Kidney (tissue), 13 donors: ENCODE measurements at regions not wholly inside any gene's neighbourhood (a gene's known extent, or its start where the extent isn't known, plus 50 kb on each side); places are given as distances from the start of the nearest gene placed in this dataset.
A peak's percentile ranks its signal among the peaks of the same experiment; 100 is the strongest.

Source experiments
- DNase-seq, 5 donors: peaks; one replicate each; pipeline ENCODE4 v3.0.0-alpha.2; 2013 to 2020
- FAIRE-seq: peaks from 2 replicates; lab custom pipeline; 2012; peaks lifted over from hg19 to GRCh38; lab: Jason Lieb, UNC
- H3K27ac ChIP-seq, 2 donors: one replicate each; pipeline ENCODE4 v1.7.0; 2013; ENCODE audit warnings: low read depth in 2 of 2, low read length in 2 of 2, inconsistent platforms in 1 of 2
- H3K27me3 ChIP-seq: one replicate; pipeline ENCODE4 v1.7.1; 2013; ENCODE audit warnings: low read length, inconsistent platforms; ENCODE audit not compliant: control insufficient read depth, insufficient read depth
- H3K36me3 ChIP-seq, 3 donors: one replicate each; pipeline versions ENCODE4 v1.7.0 to v1.7.1; 2013; ENCODE audit warnings: low read length in 3 of 3, control low read depth in 1 of 3, inconsistent platforms in 1 of 3; ENCODE audit not compliant: insufficient read depth in 3 of 3, control insufficient read depth in 2 of 3
- H3K4me1 ChIP-seq, 3 donors: one replicate each; pipeline versions ENCODE4 v1.7.0 to v1.7.1; 2013; ENCODE audit warnings: low read length in 3 of 3, inconsistent platforms in 1 of 3, low read depth in 1 of 3; ENCODE audit not compliant: control insufficient read depth in 2 of 3, insufficient read depth in 2 of 3
- H3K4me3 ChIP-seq, 3 donors: one replicate each; pipeline versions ENCODE4 v1.7.0 to v1.8.1; 2013; ENCODE audit warnings: low read length in 3 of 3, control low read depth in 1 of 3, inconsistent platforms in 1 of 3
- H3K9ac ChIP-seq, 3 donors: one replicate each; pipeline versions ENCODE4 v1.7.0 to v1.7.1; 2013; ENCODE audit warnings: low read length in 3 of 3, control low read depth in 1 of 3, inconsistent platforms in 1 of 3
- H3K9me3 ChIP-seq, 3 donors: one replicate each; pipeline versions ENCODE4 v1.7.0 to v1.7.1; 2013; ENCODE audit warnings: low read length in 3 of 3, control low read depth in 1 of 3, inconsistent platforms in 1 of 3; ENCODE audit not compliant: control insufficient read depth in 2 of 3, insufficient read depth in 1 of 3
- intact Hi-C: fragments of 100-400 bp; cut with DNase I; formaldehyde crosslinking; loops from one replicate; pipeline ENCODE4 v1.11.1; 2022
- TF ChIP-seq, protein P1 (sequence below): IDR thresholded peaks from 3 replicates; pipeline ENCODE4 v1.5.1; 2012; ENCODE audit warnings: mild to moderate bottlenecking, moderate library complexity, borderline replicate concordance; ENCODE audit not compliant: insufficient read depth; ENCODE audit errors: extremely low read depth
- donor health status: control.
- donor health status: control.
- donor health status: control.
- donor health status: control.
- donor health status: control.
- donor health status: DM: yes; HTN: yes; CAD: no.
- donor health status: Normal renal cell carcinoma (clear cell type).

- Histone ChIP-seq H3K4me1 (no peaks in the 10 kb centered on the region), H3K36me3 (no peaks in the 10 kb centered on the region), H3K27me3 (no peaks in the 10 kb centered on the region), H3K27ac (no peak overlapping the region), H3K9ac (no peak overlapping the region), H3K9me3 (no peaks in the 10 kb centered on the region), H3K4me3 (no peak overlapping the region)
- TF ChIP-seq, protein P1, sequence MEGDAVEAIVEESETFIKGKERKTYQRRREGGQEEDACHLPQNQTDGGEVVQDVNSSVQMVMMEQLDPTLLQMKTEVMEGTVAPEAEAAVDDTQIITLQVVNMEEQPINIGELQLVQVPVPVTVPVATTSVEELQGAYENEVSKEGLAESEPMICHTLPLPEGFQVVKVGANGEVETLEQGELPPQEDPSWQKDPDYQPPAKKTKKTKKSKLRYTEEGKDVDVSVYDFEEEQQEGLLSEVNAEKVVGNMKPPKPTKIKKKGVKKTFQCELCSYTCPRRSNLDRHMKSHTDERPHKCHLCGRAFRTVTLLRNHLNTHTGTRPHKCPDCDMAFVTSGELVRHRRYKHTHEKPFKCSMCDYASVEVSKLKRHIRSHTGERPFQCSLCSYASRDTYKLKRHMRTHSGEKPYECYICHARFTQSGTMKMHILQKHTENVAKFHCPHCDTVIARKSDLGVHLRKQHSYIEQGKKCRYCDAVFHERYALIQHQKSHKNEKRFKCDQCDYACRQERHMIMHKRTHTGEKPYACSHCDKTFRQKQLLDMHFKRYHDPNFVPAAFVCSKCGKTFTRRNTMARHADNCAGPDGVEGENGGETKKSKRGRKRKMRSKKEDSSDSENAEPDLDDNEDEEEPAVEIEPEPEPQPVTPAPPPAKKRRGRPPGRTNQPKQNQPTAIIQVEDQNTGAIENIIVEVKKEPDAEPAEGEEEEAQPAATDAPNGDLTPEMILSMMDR: no peak
- intact Hi-C loops: no loop called here
- DNase-seq: no peak
- no peak for FAIRE-seq
These were observed 157.8 kb downstream of the CLCN4 start for GRCh38 chrX:10314530-10315104.

- TF ChIP-seq, protein P1: no peak
- no peaks in the 10 kb centered on the region for H3K36me3 ChIP-seq
- intact Hi-C loops: no loop called here
- H3K4me1 ChIP-seq: no peaks in the 10 kb centered on the region
- no peaks in the 10 kb centered on the region for H3K9me3 ChIP-seq
- no peak overlapping the region for H3K27ac ChIP-seq
- H3K9ac ChIP-seq: no peak overlapping the region
- DNase-seq (peak in 1 of 5 donors; percentile 6), FAIRE-seq (peak; percentile 27)
- H3K4me3 ChIP-seq: no peak overlapping the region
- no peaks in the 10 kb centered on the region for H3K27me3 ChIP-seq
These were observed 168.8 kb downstream of the CLCN4 start for GRCh38 chrX:10325611-10326010.

DNA sequence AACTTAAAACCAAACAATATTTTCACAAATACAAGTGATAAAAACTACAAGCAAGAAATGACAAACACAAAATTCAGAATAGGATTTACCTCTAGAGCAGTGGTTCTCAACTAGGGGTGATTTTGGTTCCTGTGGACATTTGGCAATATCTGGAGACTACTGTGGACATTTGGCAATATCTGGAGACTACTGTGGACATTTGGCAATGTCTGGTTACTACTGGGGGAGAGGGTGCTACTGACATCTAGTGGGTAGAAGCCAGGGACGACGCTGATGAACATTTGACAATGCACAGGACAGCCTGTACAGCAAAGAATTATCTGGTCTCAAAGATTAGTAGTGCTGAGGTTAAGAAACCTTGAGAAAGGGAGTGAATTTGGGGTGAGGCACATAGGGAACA, 169.8 kb downstream of the CLCN4 start:
- DNase-seq: peak in 1 of 5 donors; percentile 6
- TF ChIP-seq, protein P1: peak; percentile 30
- intact Hi-C loops: no loop called here

GRCh38 chrX:10327651-10328050, 170.9 kb downstream of the CLCN4 start:
- no peak for FAIRE-seq

More for the DNA sequence above, 169.8 kb downstream of the CLCN4 start:
- H3K27me3 ChIP-seq: no peaks in the 10 kb centered on the region
- no peaks in the 10 kb centered on the region for H3K36me3 ChIP-seq
- no peaks in the 10 kb centered on the region for H3K4me1 ChIP-seq
- FAIRE-seq: peak; percentile 8
- no peak overlapping the region for H3K4me3 ChIP-seq
- H3K9ac ChIP-seq: no peak overlapping the region
- no peaks in the 10 kb centered on the region for H3K9me3 ChIP-seq
- H3K27ac ChIP-seq: no peak overlapping the region

More at GRCh38 chrX:10327651-10328050, 170.9 kb downstream of the CLCN4 start:
- no peaks in the 10 kb centered on the region for H3K36me3 ChIP-seq
- no peak for DNase-seq
- no peaks in the 10 kb centered on the region for H3K9me3 ChIP-seq
- intact Hi-C loops: no loop called here
- H3K4me1 ChIP-seq: no peaks in the 10 kb centered on the region
- H3K9ac ChIP-seq: no peak overlapping the region
- no peaks in the 10 kb centered on the region for H3K27me3 ChIP-seq
- H3K4me3 ChIP-seq: no peak overlapping the region
- no peak overlapping the region for H3K27ac ChIP-seq
- TF ChIP-seq, protein P1: no peak
